ENCODE measurements at regions not wholly inside any gene's neighbourhood (a gene's known extent, or its start where the extent isn't known, plus 50 kb on each side); places are given as distances from the start of the nearest gene placed in this dataset.

- no peaks in the 10 kb centered on the region for H3K9me3 ChIP-seq (ENCODE audit: low read length)
- H3K27me3 ChIP-seq (ENCODE audit: control insufficient read depth in 1 of 2, insufficient read depth in 2 of 2, low read length in 2 of 2), result no peaks in the 10 kb centered on the region
- no peak overlapping the region for H3K9ac ChIP-seq (ENCODE audit: low read length)
- H3K27ac ChIP-seq (ENCODE audit: low read depth, low read length), result no peak overlapping the region
- H3K36me3 ChIP-seq (ENCODE audit: insufficient read depth, low read length), result no peaks in the 10 kb centered on the region
- no peak overlapping the region for H3K4me3 ChIP-seq (ENCODE audit: low read depth in 1 of 2, low read length in 2 of 2)
- H3K4me1 ChIP-seq (ENCODE audit: insufficient read depth, low read length), result no peaks in the 10 kb centered on the region
Measured at GRCh38 chr4:27894951-27895350, 1034.3 kb downstream of the STIM2 start.

GRCh38 chr4:27908356-27908755 lies 1047.7 kb downstream of the STIM2 start:
- H3K27ac ChIP-seq (ENCODE audit: low read depth, low read length), result no peak overlapping the region
- no peaks in the 10 kb centered on the region for H3K9me3 ChIP-seq (ENCODE audit: low read length)

GRCh38 chr4:27910227-27910626 lies 1049.6 kb downstream of the STIM2 start:
- Histone ChIP-seq H3K36me3 (ENCODE audit: insufficient read depth, low read length) (no peaks in the 10 kb centered on the region), H3K4me1 (ENCODE audit: insufficient read depth, low read length) (no peaks in the 10 kb centered on the region), H3K4me3 (ENCODE audit: low read depth in 1 of 2, low read length in 2 of 2) (no peak overlapping the region), H3K9ac (ENCODE audit: low read length) (no peak overlapping the region), H3K9me3 (ENCODE audit: low read length) (no peaks in the 10 kb centered on the region), H3K27ac (ENCODE audit: low read depth, low read length) (no peak overlapping the region), H3K27me3 (ENCODE audit: control insufficient read depth in 1 of 2, insufficient read depth in 2 of 2, low read length in 2 of 2) (no peaks in the 10 kb centered on the region)

More at GRCh38 chr4:27908356-27908755, 1047.7 kb downstream of the STIM2 start:
- Histone ChIP-seq H3K27me3 (ENCODE audit: control insufficient read depth in 1 of 2, insufficient read depth in 2 of 2, low read length in 2 of 2) (no peaks in the 10 kb centered on the region), H3K4me3 (ENCODE audit: low read depth in 1 of 2, low read length in 2 of 2) (no peak overlapping the region), H3K4me1 (ENCODE audit: insufficient read depth, low read length) (no peaks in the 10 kb centered on the region), H3K9ac (ENCODE audit: low read length) (no peak overlapping the region), H3K36me3 (ENCODE audit: insufficient read depth, low read length) (no peaks in the 10 kb centered on the region)

GRCh38 chr4:27911047-27911446 lies 1050.4 kb downstream of the STIM2 start:
- Histone ChIP-seq H3K27me3 (ENCODE audit: control insufficient read depth in 1 of 2, insufficient read depth in 2 of 2, low read length in 2 of 2) (no peaks in the 10 kb centered on the region), H3K4me3 (ENCODE audit: low read depth in 1 of 2, low read length in 2 of 2) (no peak overlapping the region), H3K27ac (ENCODE audit: low read depth, low read length) (no peak overlapping the region), H3K9ac (ENCODE audit: low read length) (no peak overlapping the region), H3K4me1 (ENCODE audit: insufficient read depth, low read length) (no peaks in the 10 kb centered on the region), H3K36me3 (ENCODE audit: insufficient read depth, low read length) (no peaks in the 10 kb centered on the region), H3K9me3 (ENCODE audit: low read length) (no peaks in the 10 kb centered on the region)

GRCh38 chr4:27913738-27914137 lies 1053.1 kb downstream of the STIM2 start:
- Histone ChIP-seq H3K27ac (ENCODE audit: low read depth, low read length) (no peak overlapping the region), H3K9ac (ENCODE audit: low read length) (no peak overlapping the region), H3K27me3 (ENCODE audit: control insufficient read depth in 1 of 2, insufficient read depth in 2 of 2, low read length in 2 of 2) (no peaks in the 10 kb centered on the region), H3K36me3 (ENCODE audit: insufficient read depth, low read length) (no peaks in the 10 kb centered on the region), H3K9me3 (ENCODE audit: low read length) (no peaks in the 10 kb centered on the region), H3K4me1 (ENCODE audit: insufficient read depth, low read length) (no peaks in the 10 kb centered on the region), H3K4me3 (ENCODE audit: low read depth in 1 of 2, low read length in 2 of 2) (no peak overlapping the region)

- H3K4me1 ChIP-seq (ENCODE audit: insufficient read depth, low read length), result no peaks in the 10 kb centered on the region
- H3K4me3 ChIP-seq (ENCODE audit: low read depth in 1 of 2, low read length in 2 of 2), result no peak overlapping the region
- no peaks in the 10 kb centered on the region for H3K36me3 ChIP-seq (ENCODE audit: insufficient read depth, low read length)
- H3K9ac ChIP-seq (ENCODE audit: low read length), result no peak overlapping the region
- H3K27me3 ChIP-seq (ENCODE audit: control insufficient read depth in 1 of 2, insufficient read depth in 2 of 2, low read length in 2 of 2), result no peaks in the 10 kb centered on the region
- H3K9me3 ChIP-seq (ENCODE audit: low read length), result no peaks in the 10 kb centered on the region
- H3K27ac ChIP-seq (ENCODE audit: low read depth, low read length), result no peak overlapping the region
Measured at GRCh38 chr4:27915822-27916221, 1055.2 kb downstream of the STIM2 start.

GRCh38 chr4:27916452-27917184 lies 1056.0 kb downstream of the STIM2 start:
- no peaks in the 10 kb centered on the region for H3K27me3 ChIP-seq (ENCODE audit: control insufficient read depth in 1 of 2, insufficient read depth in 2 of 2, low read length in 2 of 2)
- no peaks in the 10 kb centered on the region for H3K4me1 ChIP-seq (ENCODE audit: insufficient read depth, low read length)
- H3K36me3 ChIP-seq (ENCODE audit: insufficient read depth, low read length), result no peaks in the 10 kb centered on the region
- no peak overlapping the region for H3K9ac ChIP-seq (ENCODE audit: low read length)
- H3K27ac ChIP-seq (ENCODE audit: low read depth, low read length), result no peak overlapping the region
- H3K4me3 ChIP-seq (ENCODE audit: low read depth in 1 of 2, low read length in 2 of 2), result no peak overlapping the region
- H3K9me3 ChIP-seq (ENCODE audit: low read length), result no peaks in the 10 kb centered on the region

GRCh38 chr4:27917381-27917780 lies 1056.7 kb downstream of the STIM2 start:
- H3K9me3 ChIP-seq (ENCODE audit: low read length), result no peaks in the 10 kb centered on the region
- H3K36me3 ChIP-seq (ENCODE audit: insufficient read depth, low read length), result no peaks in the 10 kb centered on the region
- H3K9ac ChIP-seq (ENCODE audit: low read length), result no peak overlapping the region
- no peaks in the 10 kb centered on the region for H3K27me3 ChIP-seq (ENCODE audit: control insufficient read depth in 1 of 2, insufficient read depth in 2 of 2, low read length in 2 of 2)
- no peaks in the 10 kb centered on the region for H3K4me1 ChIP-seq (ENCODE audit: insufficient read depth, low read length)
- H3K27ac ChIP-seq (ENCODE audit: low read depth, low read length), result no peak overlapping the region
- no peak overlapping the region for H3K4me3 ChIP-seq (ENCODE audit: low read depth in 1 of 2, low read length in 2 of 2)

GRCh38 chr4:27921231-27921630 lies 1060.6 kb downstream of the STIM2 start:
- Histone ChIP-seq H3K36me3 (ENCODE audit: insufficient read depth, low read length) (no peaks in the 10 kb centered on the region), H3K27me3 (ENCODE audit: control insufficient read depth in 1 of 2, insufficient read depth in 2 of 2, low read length in 2 of 2) (no peaks in the 10 kb centered on the region), H3K9me3 (ENCODE audit: low read length) (no peaks in the 10 kb centered on the region), H3K9ac (ENCODE audit: low read length) (no peak overlapping the region), H3K4me3 (ENCODE audit: low read depth in 1 of 2, low read length in 2 of 2) (no peak overlapping the region), H3K27ac (ENCODE audit: low read depth, low read length) (no peak overlapping the region), H3K4me1 (ENCODE audit: insufficient read depth, low read length) (no peaks in the 10 kb centered on the region)

GRCh38 chr4:27928761-27929540 lies 1068.3 kb downstream of the STIM2 start:
- Histone ChIP-seq H3K9me3 (ENCODE audit: low read length) (no peaks in the 10 kb centered on the region), H3K4me1 (ENCODE audit: insufficient read depth, low read length) (no peaks in the 10 kb centered on the region), H3K27ac (ENCODE audit: low read depth, low read length) (no peak overlapping the region), H3K36me3 (ENCODE audit: insufficient read depth, low read length) (no peaks in the 10 kb centered on the region), H3K27me3 (ENCODE audit: control insufficient read depth in 1 of 2, insufficient read depth in 2 of 2, low read length in 2 of 2) (no peaks in the 10 kb centered on the region), H3K9ac (ENCODE audit: low read length) (no peak overlapping the region), H3K4me3 (ENCODE audit: low read depth in 1 of 2, low read length in 2 of 2) (no peak overlapping the region)

GRCh38 chr4:27930291-27930690 lies 1069.7 kb downstream of the STIM2 start:
- Histone ChIP-seq H3K4me1 (ENCODE audit: insufficient read depth, low read length) (no peaks in the 10 kb centered on the region), H3K9me3 (ENCODE audit: low read length) (no peaks in the 10 kb centered on the region), H3K27me3 (ENCODE audit: control insufficient read depth in 1 of 2, insufficient read depth in 2 of 2, low read length in 2 of 2) (no peaks in the 10 kb centered on the region), H3K36me3 (ENCODE audit: insufficient read depth, low read length) (no peaks in the 10 kb centered on the region), H3K9ac (ENCODE audit: low read length) (no peak overlapping the region), H3K27ac (ENCODE audit: low read depth, low read length) (no peak overlapping the region), H3K4me3 (ENCODE audit: low read depth in 1 of 2, low read length in 2 of 2) (no peak overlapping the region)

- Histone ChIP-seq H3K4me3 (ENCODE audit: low read depth in 1 of 2, low read length in 2 of 2) (no peak overlapping the region), H3K9ac (ENCODE audit: low read length) (no peak overlapping the region), H3K27me3 (ENCODE audit: control insufficient read depth in 1 of 2, insufficient read depth in 2 of 2, low read length in 2 of 2) (no peaks in the 10 kb centered on the region), H3K27ac (ENCODE audit: low read depth, low read length) (no peak overlapping the region), H3K4me1 (ENCODE audit: insufficient read depth, low read length) (no peaks in the 10 kb centered on the region), H3K9me3 (ENCODE audit: low read length) (no peaks in the 10 kb centered on the region), H3K36me3 (ENCODE audit: insufficient read depth, low read length) (no peaks in the 10 kb centered on the region)
Measured at GRCh38 chr4:27930976-27931375, 1070.3 kb downstream of the STIM2 start.

Measured in muscle layer of colon (tissue), 2 donors.